ENCODE measurements at regions not wholly inside any gene's neighbourhood (a gene's known extent, or its start where the extent isn't known, plus 50 kb on each side); places are given as distances from the start of the nearest gene placed in this dataset.

GRCh38 chr4:12791536-12791935, 692.6 kb downstream of the RAB28 start:
- no peaks in the 10 kb centered on the region for H3K9me3 ChIP-seq
- TF ChIP-seq CTCF (IDR thresholded peaks at IDR 0.05) = no peak
- intact Hi-C loops (cut with DNase I) = no loop called here
- no peak overlapping the region for H3K4me3 ChIP-seq
- no peaks in the 10 kb centered on the region for H3K4me1 ChIP-seq
- no peaks in the 10 kb centered on the region for H3K27me3 ChIP-seq (ENCODE audit: insufficient read depth in 3 of 3, low read length in 2 of 3)
- no peak overlapping the region for H3K27ac ChIP-seq
- H3K36me3 ChIP-seq (ENCODE audit: insufficient read depth in 1 of 2, low read depth in 1 of 2) = no peaks in the 10 kb centered on the region
- 40 to 61% (median 57%) methylated on average over 4 of the region's 4 CpGs for WGBS, 3 donors
- ATAC-seq (no peak), DNase-seq (no peak)

GRCh38 chr4:12787261-12787660, 696.9 kb downstream of the RAB28 start:
- 81 to 84% (median 82%) methylated on average over 1 of the region's 1 CpG for WGBS, 3 donors
- no peaks in the 10 kb centered on the region for H3K4me1 ChIP-seq
- DNase-seq = no peak
- ATAC-seq = no peak
- H3K36me3 ChIP-seq (ENCODE audit: insufficient read depth in 1 of 2, low read depth in 1 of 2) = no peaks in the 10 kb centered on the region
- no peak for TF ChIP-seq CTCF (IDR thresholded peaks at IDR 0.05)
- no peak overlapping the region for H3K4me3 ChIP-seq
- no peaks in the 10 kb centered on the region for H3K27me3 ChIP-seq (ENCODE audit: insufficient read depth in 3 of 3, low read length in 2 of 3)
- H3K27ac ChIP-seq = no peak overlapping the region
- no peaks in the 10 kb centered on the region for H3K9me3 ChIP-seq
- intact Hi-C loops (cut with DNase I) = no loop called here

- H3K27me3 ChIP-seq (ENCODE audit: insufficient read depth in 3 of 3, low read length in 2 of 3) = no peaks in the 10 kb centered on the region
- H3K27ac ChIP-seq = no peak overlapping the region
- DNase-seq = no peak
- ATAC-seq = no peak
- no peak overlapping the region for H3K4me3 ChIP-seq
- no peaks in the 10 kb centered on the region for H3K4me1 ChIP-seq
- 61 to 84% (median 81%) methylated on average over 4 of the region's 4 CpGs for WGBS, 3 donors
- H3K9me3 ChIP-seq = no peaks in the 10 kb centered on the region
- H3K36me3 ChIP-seq (ENCODE audit: insufficient read depth in 1 of 2, low read depth in 1 of 2) = no peaks in the 10 kb centered on the region
- intact Hi-C loops (cut with DNase I) = no loop called here
- no peak for TF ChIP-seq CTCF (IDR thresholded peaks at IDR 0.05)
Measured at GRCh38 chr4:12778706-12779105, 705.4 kb downstream of the RAB28 start.

GRCh38 chr4:12778191-12778590, 705.9 kb downstream of the RAB28 start:
- H3K27ac ChIP-seq = no peak overlapping the region
- DNase-seq = no peak
- ATAC-seq = no peak
- H3K36me3 ChIP-seq (ENCODE audit: insufficient read depth in 1 of 2, low read depth in 1 of 2) = no peaks in the 10 kb centered on the region
- WGBS, 3 donors = 82 to 85% (median 85%) methylated on average over 5 of the region's 5 CpGs
- no peaks in the 10 kb centered on the region for H3K27me3 ChIP-seq (ENCODE audit: insufficient read depth in 3 of 3, low read length in 2 of 3)
- H3K4me1 ChIP-seq = no peaks in the 10 kb centered on the region
- H3K4me3 ChIP-seq = no peak overlapping the region
- intact Hi-C loops (cut with DNase I) = no loop called here
- TF ChIP-seq CTCF (IDR thresholded peaks at IDR 0.05) = no peak
- no peaks in the 10 kb centered on the region for H3K9me3 ChIP-seq

- no peak overlapping the region for H3K27ac ChIP-seq
- no peak for TF ChIP-seq CTCF (IDR thresholded peaks at IDR 0.05)
- no peaks in the 10 kb centered on the region for H3K27me3 ChIP-seq (ENCODE audit: insufficient read depth in 3 of 3, low read length in 2 of 3)
- ATAC-seq = no peak
- no peak for DNase-seq
- H3K4me3 ChIP-seq = no peak overlapping the region
- no peaks in the 10 kb centered on the region for H3K9me3 ChIP-seq
- H3K4me1 ChIP-seq = no peaks in the 10 kb centered on the region
- intact Hi-C loops (cut with DNase I) = no loop called here
- H3K36me3 ChIP-seq (ENCODE audit: insufficient read depth in 1 of 2, low read depth in 1 of 2) = no peaks in the 10 kb centered on the region
- 19 to 32% (median 29%) methylated on average over 2 of the region's 2 CpGs for WGBS, 3 donors
Measured at GRCh38 chr4:12770351-12770750, 713.8 kb downstream of the RAB28 start.
